HG03097 (cell line): ENCODE measurements at regions not wholly inside any gene's neighbourhood (a gene's known extent, or its start where the extent isn't known, plus 50 kb on each side); places are given as distances from the start of the nearest gene placed in this dataset.
"Not testable (repeated sequence)": the region's sequence is repeated elsewhere in the genome, so short reads cannot be mapped to it uniquely, and the experiment has no call there.

ENCODE experiments used
- ATAC-seq: cut with Tn5 transposase; IDR thresholded peaks from one replicate; pipeline ENCODE4 v1.9.1; 2021; ENCODE audit not compliant: unreplicated experiment, low FRiP score

- ATAC-seq = no peak
Observed at GRCh38 chr22:22067192-22067591, 84.6 kb upstream of the TOP3B start.

GRCh38 chr22:22064580-22064979, 82.0 kb upstream of the TOP3B start:
- no peak for ATAC-seq

- ATAC-seq = no peak
Observed at GRCh38 chr22:22062306-22062793, 79.8 kb upstream of the TOP3B start.

GRCh38 chr22:22061085-22062077, 78.8 kb upstream of the TOP3B start:
- no peak for ATAC-seq

- ATAC-seq = no peak
Observed at GRCh38 chr22:22060200-22061084, 77.9 kb upstream of the TOP3B start.

- ATAC-seq = no peak
Observed at GRCh38 chr22:22059291-22060002, 76.9 kb upstream of the TOP3B start.

GRCh38 chr22:22058633-22059290, 76.2 kb upstream of the TOP3B start:
- no peak for ATAC-seq

GRCh38 chr22:22057617-22058378, 75.2 kb upstream of the TOP3B start:
- ATAC-seq = no peak

- not testable (repeated sequence) for ATAC-seq
Observed at GRCh38 chr22:22056809-22057594, 74.4 kb upstream of the TOP3B start.

- ATAC-seq = not testable (repeated sequence)
Observed at GRCh38 chr22:22052548-22053139, 70.1 kb upstream of the TOP3B start.

- not testable (repeated sequence) for ATAC-seq
Observed at GRCh38 chr22:22051032-22051431, 68.4 kb upstream of the TOP3B start.

GRCh38 chr22:22050141-22050775, 67.7 kb upstream of the TOP3B start:
- no peak for ATAC-seq

GRCh38 chr22:22049684-22050083, 67.1 kb upstream of the TOP3B start:
- ATAC-seq = no peak

GRCh38 chr22:22048981-22049531, 66.5 kb upstream of the TOP3B start:
- no peak for ATAC-seq

GRCh38 chr22:22048318-22048942, 65.8 kb upstream of the TOP3B start:
- ATAC-seq = no peak

- ATAC-seq = no peak
Observed at GRCh38 chr22:22047776-22048175, 65.2 kb upstream of the TOP3B start.

GRCh38 chr22:22047266-22047665, 64.7 kb upstream of the TOP3B start:
- ATAC-seq = no peak
